Upper lobe of left lung (tissue), 6 donors: ENCODE measurements at regions not wholly inside any gene's neighbourhood (a gene's known extent, or its start where the extent isn't known, plus 50 kb on each side); places are given as distances from the start of the nearest gene placed in this dataset.

Source experiments
- ATAC-seq, 2 donors: fragments of 200-7000 bp; cut with Tn5 transposase; one replicate each; pipeline ENCODE4 v1.9.1; 2022; ENCODE audit warnings: mild to moderate bottlenecking in 2 of 2, moderate library complexity in 2 of 2; ENCODE audit not compliant: low FRiP score in 2 of 2
- DNase-seq, 2 donors: peaks; one replicate each; pipeline ENCODE4 v3.0.0-alpha.2; 2019 to 2020
- H3K27ac ChIP-seq, 4 donors: fragments of 200-600 bp; sonication (generic); one replicate each; pipeline ENCODE4 v1.5.1; 2016 to 2019
- H3K27me3 ChIP-seq, 4 donors: fragments of 200-600 bp; sonication (generic); one replicate each; pipeline ENCODE4 v1.5.1; 2017 to 2019
- H3K36me3 ChIP-seq, 4 donors: fragments of 200-600 bp; sonication (generic); one replicate each; pipeline ENCODE4 v1.5.1; 2016 to 2019
- H3K4me1 ChIP-seq, 4 donors: fragments of 200-600 bp; sonication (generic); one replicate each; pipeline ENCODE4 v1.5.1; 2018 to 2019
- H3K4me3 ChIP-seq, 4 donors: fragments of 200-600 bp; sonication (generic); one replicate each; pipeline ENCODE4 v1.5.1; 2017 to 2019; ENCODE audit warnings: mild to moderate bottlenecking in 2 of 4, moderate library complexity in 1 of 4
- H3K9me3 ChIP-seq, 4 donors: fragments of 200-600 bp; sonication (generic); one replicate each; pipeline ENCODE4 v1.5.1; 2018 to 2019
- EP300 ChIP-seq, 4 donors: sonication (generic); formaldehyde crosslinking; IDR thresholded peaks; one replicate each; pipeline ENCODE4 v1.5.1; 2017; ENCODE audit warnings: antibody characterized with exemption in 4 of 4, control low read depth in 2 of 4
- POLR2A ChIP-seq, 4 donors: fragments of 450-650 bp; IDR thresholded peaks; one replicate each; pipeline ENCODE4 v1.5.1; 2016 to 2017; ENCODE audit warnings: antibody characterized with exemption in 4 of 4, mild to moderate bottlenecking in 2 of 4
- POLR2AphosphoS5 ChIP-seq, 2 donors: sonication (generic); formaldehyde crosslinking; IDR thresholded peaks; one replicate each; pipeline ENCODE4 v1.5.1; 2017; ENCODE audit warnings: antibody characterized with exemption in 2 of 2
- WGBS, 2 donors: methylation state at CpG; one replicate each; pipeline ENCODE4 v1.1.5; 2017 to 2018; 5-methylcytosine and 5-hydroxymethylcytosine counted together
- TF ChIP-seq, protein P1 (sequence below), 6 experiments: fragments of 450-650 bp in 4 of 6; fragments of 200-600 bp in 2 of 6; sonication (generic) in 2 of 6; IDR thresholded peaks; one replicate each; pipeline ENCODE4 v1.5.1; 2016 to 2019; ENCODE audit warnings: antibody characterized with exemption in 6 of 6
- donor health status: DM: no; HTN: no; CAD: no; lungs with moderate emphysema.
- donor health status: DM: no; HTN: yes; CAD: no; lungs with severe emphysema.

DNA sequence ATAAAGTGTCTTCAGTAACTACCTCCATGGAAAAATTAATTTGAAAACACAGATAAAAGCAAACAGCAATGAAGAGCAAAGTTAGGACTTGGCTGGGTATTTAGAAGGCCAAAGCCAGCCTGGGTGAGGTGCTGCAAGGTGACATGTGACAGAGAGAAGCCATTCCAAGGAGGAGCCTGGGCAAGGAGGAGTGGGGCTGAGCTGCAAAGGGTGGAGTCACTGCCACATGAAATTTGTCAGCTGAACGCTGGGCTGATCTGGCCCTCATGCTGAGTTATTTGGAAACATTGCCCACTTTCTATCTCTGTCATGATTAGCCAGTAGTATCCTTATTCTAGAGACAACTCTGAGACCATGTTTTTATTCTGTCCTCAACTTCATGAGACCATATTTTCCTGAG, 76.3 kb downstream of the PERP start:
- DNase-seq, result no peak

DNA sequence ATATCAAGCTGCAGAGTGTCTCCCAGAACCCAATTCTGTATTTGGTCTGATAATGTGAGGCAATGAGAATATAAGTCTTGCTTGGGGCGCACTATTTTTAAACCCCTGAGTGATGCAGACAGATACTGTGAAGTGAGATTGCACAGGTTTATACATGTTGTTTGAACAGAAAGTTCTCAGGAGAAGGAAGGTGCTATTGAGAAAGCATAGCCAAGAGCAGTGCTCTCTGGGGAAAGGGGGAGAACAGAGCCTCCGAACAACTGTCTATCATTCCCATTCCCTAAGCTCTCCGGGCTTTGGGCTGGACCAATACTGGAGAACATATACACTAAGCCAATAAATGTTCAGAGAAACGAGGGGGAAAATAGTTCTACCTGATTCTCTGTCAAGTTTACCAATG, 75.8 kb downstream of the PERP start:
- Histone ChIP-seq H3K4me3 (no peak overlapping the region), H3K9me3 (no peaks in the 10 kb centered on the region), H3K27me3 (no peaks in the 10 kb centered on the region), H3K36me3 (no peaks in the 10 kb centered on the region), H3K4me1 (no peaks in the 10 kb centered on the region), H3K27ac (no peak overlapping the region)
- ATAC-seq (no peak), DNase-seq (no peak)
- WGBS, 2 donors, result 73 to 81% methylated on average over 4 of the region's 4 CpGs
- TF ChIP-seq, protein P1, sequence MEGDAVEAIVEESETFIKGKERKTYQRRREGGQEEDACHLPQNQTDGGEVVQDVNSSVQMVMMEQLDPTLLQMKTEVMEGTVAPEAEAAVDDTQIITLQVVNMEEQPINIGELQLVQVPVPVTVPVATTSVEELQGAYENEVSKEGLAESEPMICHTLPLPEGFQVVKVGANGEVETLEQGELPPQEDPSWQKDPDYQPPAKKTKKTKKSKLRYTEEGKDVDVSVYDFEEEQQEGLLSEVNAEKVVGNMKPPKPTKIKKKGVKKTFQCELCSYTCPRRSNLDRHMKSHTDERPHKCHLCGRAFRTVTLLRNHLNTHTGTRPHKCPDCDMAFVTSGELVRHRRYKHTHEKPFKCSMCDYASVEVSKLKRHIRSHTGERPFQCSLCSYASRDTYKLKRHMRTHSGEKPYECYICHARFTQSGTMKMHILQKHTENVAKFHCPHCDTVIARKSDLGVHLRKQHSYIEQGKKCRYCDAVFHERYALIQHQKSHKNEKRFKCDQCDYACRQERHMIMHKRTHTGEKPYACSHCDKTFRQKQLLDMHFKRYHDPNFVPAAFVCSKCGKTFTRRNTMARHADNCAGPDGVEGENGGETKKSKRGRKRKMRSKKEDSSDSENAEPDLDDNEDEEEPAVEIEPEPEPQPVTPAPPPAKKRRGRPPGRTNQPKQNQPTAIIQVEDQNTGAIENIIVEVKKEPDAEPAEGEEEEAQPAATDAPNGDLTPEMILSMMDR (IDR thresholded peaks at IDR 0.05), result no peak
- TF ChIP-seq EP300 (IDR thresholded peaks at IDR 0.05), result no peak
- no peak for TF ChIP-seq POLR2AphosphoS5 (IDR thresholded peaks at IDR 0.05)
- no peak for TF ChIP-seq POLR2A (IDR thresholded peaks at IDR 0.05)

More for the DNA sequence above, 76.3 kb downstream of the PERP start:
- Histone ChIP-seq H3K27ac (no peak overlapping the region), H3K4me3 (no peak overlapping the region), H3K27me3 (no peaks in the 10 kb centered on the region), H3K9me3 (no peaks in the 10 kb centered on the region), H3K36me3 (no peaks in the 10 kb centered on the region), H3K4me1 (no peaks in the 10 kb centered on the region)
- 43 to 54% methylated on average over 1 of the region's 1 CpG for WGBS, 2 donors
- TF ChIP-seq EP300 (IDR thresholded peaks at IDR 0.05) (no peak), POLR2AphosphoS5 (IDR thresholded peaks at IDR 0.05) (no peak), POLR2A (IDR thresholded peaks at IDR 0.05) (no peak)
- TF ChIP-seq, protein P1 (IDR thresholded peaks at IDR 0.05), result no peak
- no peak for ATAC-seq

DNA sequence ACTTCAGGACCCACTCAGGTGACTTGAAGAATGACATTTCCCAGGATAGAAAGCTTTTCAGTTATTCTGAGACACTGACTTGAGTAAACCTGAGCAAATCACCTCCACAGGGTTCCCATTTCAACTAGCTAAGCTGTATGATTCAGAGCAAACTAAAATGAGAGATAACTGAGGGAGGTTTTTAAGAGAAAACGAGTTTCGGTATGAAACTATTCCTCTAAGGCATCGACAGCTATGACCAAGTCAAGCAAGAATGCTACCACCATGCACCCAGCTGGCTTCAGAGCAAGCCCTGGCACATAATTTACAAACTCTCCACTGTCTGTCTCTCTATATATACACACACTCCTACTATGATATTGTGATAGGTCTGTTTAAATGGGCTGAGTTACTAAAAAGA, 75.4 kb downstream of the PERP start:
- Histone ChIP-seq H3K4me3 (no peak overlapping the region), H3K27me3 (no peaks in the 10 kb centered on the region), H3K27ac (no peak overlapping the region), H3K9me3 (no peaks in the 10 kb centered on the region), H3K4me1 (no peaks in the 10 kb centered on the region), H3K36me3 (no peaks in the 10 kb centered on the region)
- DNase-seq, result no peak
- no peak for TF ChIP-seq POLR2AphosphoS5 (IDR thresholded peaks at IDR 0.05)
- ATAC-seq, result no peak
- 71 to 90% methylated on average over 3 of the region's 3 CpGs for WGBS, 2 donors

DNA sequence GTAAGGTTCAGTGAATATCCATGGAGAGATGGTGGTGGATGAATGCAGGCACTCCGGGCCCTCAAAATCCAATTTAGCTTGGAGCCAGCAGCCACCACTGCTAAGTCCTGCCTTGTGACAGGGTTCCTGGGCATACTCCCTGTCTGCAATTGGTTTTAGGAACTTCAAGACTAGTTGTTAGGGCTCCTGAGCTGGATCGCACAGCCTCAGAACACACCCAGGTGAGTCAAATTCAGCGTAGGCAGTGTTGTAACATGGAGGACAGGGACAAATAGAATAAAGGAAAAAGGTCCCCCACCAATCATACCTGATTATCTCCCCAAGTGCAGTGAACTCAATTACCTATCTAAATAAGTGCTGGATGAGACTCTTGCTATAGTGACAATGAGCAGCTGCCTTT, 74.6 kb downstream of the PERP start:
- no peaks in the 10 kb centered on the region for H3K27me3 ChIP-seq
- ATAC-seq (no peak), DNase-seq (no peak)
- no peak for TF ChIP-seq EP300 (IDR thresholded peaks at IDR 0.05)
- TF ChIP-seq, protein P1 (IDR thresholded peaks at IDR 0.05), result no peak
- TF ChIP-seq POLR2A (IDR thresholded peaks at IDR 0.05), result no peak
- no peak for TF ChIP-seq POLR2AphosphoS5 (IDR thresholded peaks at IDR 0.05)
- no peaks in the 10 kb centered on the region for H3K36me3 ChIP-seq
- WGBS, 2 donors, result 93 to 97% methylated on average over 3 of the region's 3 CpGs
- H3K9me3 ChIP-seq, result no peaks in the 10 kb centered on the region
- no peak overlapping the region for H3K4me3 ChIP-seq
- no peak overlapping the region for H3K27ac ChIP-seq
- no peaks in the 10 kb centered on the region for H3K4me1 ChIP-seq

DNA sequence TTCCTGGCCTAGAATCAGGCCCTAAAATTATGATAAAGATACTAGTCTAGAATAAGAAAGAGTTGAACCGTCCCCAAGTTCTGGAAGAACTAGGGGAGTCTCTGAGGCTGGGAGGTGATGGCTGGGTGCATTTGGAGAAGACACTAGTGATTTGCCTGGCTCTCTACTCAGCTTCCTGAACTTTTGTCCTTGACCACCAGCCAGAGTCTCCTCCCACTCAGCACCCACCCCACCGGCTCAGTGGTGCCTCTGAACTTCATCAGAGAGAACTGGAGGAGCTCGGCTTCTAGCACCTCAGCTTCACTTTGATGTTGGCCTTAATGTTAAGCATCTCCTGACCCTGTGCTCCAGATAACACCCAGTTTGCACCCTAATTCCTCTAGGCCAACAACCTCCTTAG, 73.0 kb downstream of the PERP start:
- H3K4me1 ChIP-seq, result no peaks in the 10 kb centered on the region
- WGBS, 2 donors, result 89 to 92% methylated on average over 3 of the region's 3 CpGs
- H3K27ac ChIP-seq, result no peak overlapping the region
- DNase-seq (no peak), ATAC-seq (no peak)
- TF ChIP-seq POLR2AphosphoS5 (IDR thresholded peaks at IDR 0.05) (no peak), EP300 (IDR thresholded peaks at IDR 0.05) (no peak), POLR2A (IDR thresholded peaks at IDR 0.05) (no peak)
- TF ChIP-seq, protein P1 (IDR thresholded peaks at IDR 0.05), result no peak
- H3K27me3 ChIP-seq, result no peaks in the 10 kb centered on the region
- H3K4me3 ChIP-seq, result no peak overlapping the region
- H3K36me3 ChIP-seq, result no peaks in the 10 kb centered on the region
- H3K9me3 ChIP-seq, result no peaks in the 10 kb centered on the region
